IPS-18c (cell line): ENCODE measurements at regions not wholly inside any gene's neighbourhood (a gene's known extent, or its start where the extent isn't known, plus 50 kb on each side); places are given as distances from the start of the nearest gene placed in this dataset.

Experiments used
- H3K4me3 ChIP-seq: 2 replicates; pipeline ENCODE4 v1.7.0; 2013; ENCODE audit warnings: low read depth, mild to moderate bottlenecking, low read length, moderate library complexity; ENCODE audit not compliant: insufficient read depth
- H3K9me3 ChIP-seq: one replicate; pipeline ENCODE4 v1.6.1; 2013; ENCODE audit warnings: mild to moderate bottlenecking, low read length, moderate library complexity; ENCODE audit not compliant: control insufficient read depth, insufficient read depth

- Histone ChIP-seq H3K9me3 (no peaks in the 10 kb centered on the region), H3K4me3 (no peak overlapping the region)
Observed at GRCh38 chr7:34313289-34313688, 344.7 kb upstream of the NPSR1 start.

- no peak overlapping the region for H3K4me3 ChIP-seq
Observed at GRCh38 chr7:34315032-34315431, 343.0 kb upstream of the NPSR1 start.

GRCh38 chr7:34317039-34317438 lies 341.0 kb upstream of the NPSR1 start:
- no peaks in the 10 kb centered on the region for H3K9me3 ChIP-seq
- H3K4me3 ChIP-seq: no peak overlapping the region

More at GRCh38 chr7:34315032-34315431, 343.0 kb upstream of the NPSR1 start:
- H3K9me3 ChIP-seq: no peaks in the 10 kb centered on the region

- no peak overlapping the region for H3K4me3 ChIP-seq
- no peaks in the 10 kb centered on the region for H3K9me3 ChIP-seq
Observed at GRCh38 chr7:34320412-34320811, 337.6 kb upstream of the NPSR1 start.

GRCh38 chr7:34320926-34321661 lies 336.9 kb upstream of the NPSR1 start:
- peak overlapping the region; percentile 2; the same call in 1 of the 2 replicates for H3K4me3 ChIP-seq
- H3K9me3 ChIP-seq: no peaks in the 10 kb centered on the region

GRCh38 chr7:34322841-34323240 lies 335.2 kb upstream of the NPSR1 start:
- no peaks in the 10 kb centered on the region for H3K9me3 ChIP-seq
- H3K4me3 ChIP-seq: no peak overlapping the region

GRCh38 chr7:34327681-34328080 lies 330.3 kb upstream of the NPSR1 start:
- Histone ChIP-seq H3K9me3 (peaks cover 2% of the 10 kb centered on the region), H3K4me3 (no peak overlapping the region)

- no peak overlapping the region for H3K4me3 ChIP-seq
Observed at GRCh38 chr7:34330308-34330707, 327.7 kb upstream of the NPSR1 start.

GRCh38 chr7:34331102-34331501 lies 326.9 kb upstream of the NPSR1 start:
- peaks cover 2% of the 10 kb centered on the region for H3K9me3 ChIP-seq
- no peak overlapping the region for H3K4me3 ChIP-seq

More at GRCh38 chr7:34330308-34330707, 327.7 kb upstream of the NPSR1 start:
- H3K9me3 ChIP-seq: peaks cover 2% of the 10 kb centered on the region

- Histone ChIP-seq H3K4me3 (no peak overlapping the region), H3K9me3 (peaks cover 2% of the 10 kb centered on the region)
Observed at GRCh38 chr7:34332006-34332405, 326.0 kb upstream of the NPSR1 start.

GRCh38 chr7:34333184-34333583 lies 324.8 kb upstream of the NPSR1 start:
- Histone ChIP-seq H3K4me3 (no peak overlapping the region), H3K9me3 (peaks cover 2% of the 10 kb centered on the region)

- no peak overlapping the region for H3K4me3 ChIP-seq
- no peaks in the 10 kb centered on the region for H3K9me3 ChIP-seq
Observed at GRCh38 chr7:34333925-34334324, 324.1 kb upstream of the NPSR1 start.

- Histone ChIP-seq H3K9me3 (no peaks in the 10 kb centered on the region), H3K4me3 (no peak overlapping the region)
Observed at GRCh38 chr7:34337163-34337562, 320.9 kb upstream of the NPSR1 start.

GRCh38 chr7:34338961-34339526 lies 319.0 kb upstream of the NPSR1 start:
- Histone ChIP-seq H3K4me3 (no peak overlapping the region), H3K9me3 (no peaks in the 10 kb centered on the region)

GRCh38 chr7:34341326-34341725 lies 316.7 kb upstream of the NPSR1 start:
- H3K9me3 ChIP-seq: no peaks in the 10 kb centered on the region
- no peak overlapping the region for H3K4me3 ChIP-seq

GRCh38 chr7:34342387-34342786 lies 315.6 kb upstream of the NPSR1 start:
- Histone ChIP-seq H3K4me3 (no peak overlapping the region), H3K9me3 (no peaks in the 10 kb centered on the region)

- Histone ChIP-seq H3K4me3 (no peak overlapping the region), H3K9me3 (no peaks in the 10 kb centered on the region)
Observed at GRCh38 chr7:34343667-34344066, 314.4 kb upstream of the NPSR1 start.

GRCh38 chr7:34354011-34354410 lies 304.0 kb upstream of the NPSR1 start:
- Histone ChIP-seq H3K4me3 (no peak overlapping the region), H3K9me3 (peaks cover 2% of the 10 kb centered on the region)

GRCh38 chr7:34354899-34355298 lies 303.1 kb upstream of the NPSR1 start:
- Histone ChIP-seq H3K9me3 (no peaks in the 10 kb centered on the region), H3K4me3 (no peak overlapping the region)
